ENCODE measurements at regions not wholly inside any gene's neighbourhood (a gene's known extent, or its start where the extent isn't known, plus 50 kb on each side); places are given as distances from the start of the nearest gene placed in this dataset.

DNA sequence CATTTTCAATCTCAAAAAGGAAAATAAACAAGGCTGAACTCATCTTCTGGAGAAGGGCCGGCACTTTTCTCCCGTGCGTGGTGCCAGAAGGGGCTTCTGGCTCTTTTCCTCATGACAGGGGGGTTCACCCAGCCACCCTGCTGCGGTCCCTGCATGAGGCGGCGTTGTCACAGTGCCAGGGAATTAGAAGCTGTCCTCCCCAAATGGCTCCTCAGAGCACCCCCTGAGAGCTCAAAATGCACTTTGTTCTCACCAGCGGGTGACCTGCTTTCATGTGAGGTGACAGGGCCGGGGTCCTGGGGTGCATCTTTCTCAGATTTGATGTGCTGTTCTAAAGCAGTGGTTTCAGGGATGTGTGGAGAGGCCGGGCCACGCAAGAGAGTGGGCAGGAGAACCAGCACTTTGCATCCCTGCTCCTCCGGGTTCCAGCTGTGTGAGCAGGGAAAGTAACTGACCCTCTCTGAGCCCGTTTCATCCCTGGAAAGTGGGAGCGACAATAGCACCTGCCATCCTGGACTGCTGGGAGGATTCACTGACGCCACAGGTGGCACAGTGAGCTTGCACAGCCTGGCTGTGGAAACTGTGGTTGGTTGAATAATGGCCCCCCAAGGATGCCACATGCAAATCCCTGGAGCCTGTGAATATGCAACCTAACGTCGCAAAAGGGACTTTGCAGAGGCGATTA lies 94.0 kb downstream of the FOXL1 start:
- 60% methylated on average over 17 of the region's 17 CpGs for WGBS
- intact Hi-C loops (cut with DNase I), result loop anchor here in 1 of 4 donors (5.0 kb wide), 1 partner anchor 95 kb away; the partner anchor contains the start of gene FOXL1
- DNase-seq (no peak), ATAC-seq (no peak)
- H3K4me1 ChIP-seq (ENCODE audit: control insufficient read depth, insufficient read depth, low read length), result peaks cover 3% of the 10 kb centered on the region
- H3K4me3 ChIP-seq (ENCODE audit: low read length), result no peak overlapping the region
- peaks cover 2% of the 10 kb centered on the region for H3K9me3 ChIP-seq (ENCODE audit: control insufficient read depth, low read length)
- H3K27ac ChIP-seq (ENCODE audit: low read length), result no peak overlapping the region
- no peaks in the 10 kb centered on the region for H3K27me3 ChIP-seq (ENCODE audit: control insufficient read depth, insufficient read depth)

DNA sequence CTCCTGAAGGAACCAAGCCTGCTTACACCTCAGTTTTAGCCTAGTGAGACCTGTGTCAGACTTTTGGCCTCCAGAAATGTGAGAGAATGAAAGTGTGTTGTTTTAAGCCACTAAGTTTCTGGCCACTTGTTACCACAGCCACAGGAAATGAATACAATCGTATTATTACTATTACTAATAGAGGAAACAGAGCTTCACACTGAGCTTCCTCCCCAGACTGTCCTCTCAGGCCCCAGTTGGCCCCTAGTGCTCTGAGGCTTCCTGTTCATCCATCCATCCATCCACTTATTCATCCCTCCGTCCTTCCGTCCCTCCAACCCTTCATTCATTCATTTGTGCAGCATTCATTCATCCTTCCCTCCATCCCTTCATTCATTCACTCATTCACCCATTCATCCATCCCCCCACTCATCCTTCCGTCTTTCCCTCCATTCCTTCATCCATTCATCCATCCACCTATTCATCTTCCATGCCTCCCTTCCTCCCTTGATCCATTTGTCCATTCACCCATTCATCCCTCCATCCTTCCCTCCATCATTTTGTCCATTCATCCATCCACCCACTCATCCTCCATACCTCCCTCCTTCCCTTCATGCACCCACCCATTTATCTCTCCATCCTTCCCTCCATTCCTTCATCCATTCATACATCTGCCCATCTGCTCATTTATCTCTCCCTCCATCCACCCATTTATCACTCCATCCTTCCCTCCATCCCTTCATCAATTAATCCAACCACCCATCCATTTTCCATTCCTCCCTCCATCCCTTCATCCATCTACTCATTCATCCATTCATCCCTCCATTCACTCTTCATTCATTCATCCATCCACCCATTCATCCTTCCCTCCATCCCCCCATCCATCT lies 95.0 kb downstream of the FOXL1 start:
- no peak for DNase-seq
- no peak overlapping the region for H3K4me3 ChIP-seq (ENCODE audit: low read length)
- intact Hi-C loops (cut with DNase I), result loop anchor here in 1 of 4 donors (5.0 kb wide), 1 partner anchor 96 kb away; the partner anchor contains the start of gene FOXL1
- H3K9me3 ChIP-seq (ENCODE audit: control insufficient read depth, low read length), result peaks cover 2% of the 10 kb centered on the region
- H3K27me3 ChIP-seq (ENCODE audit: control insufficient read depth, insufficient read depth), result no peaks in the 10 kb centered on the region
- no peak for ATAC-seq
- H3K4me1 ChIP-seq (ENCODE audit: control insufficient read depth, insufficient read depth, low read length), result peaks cover 3% of the 10 kb centered on the region
- H3K27ac ChIP-seq (ENCODE audit: low read length), result no peak overlapping the region
- WGBS, result 87% methylated on average over 4 of the region's 4 CpGs

DNA sequence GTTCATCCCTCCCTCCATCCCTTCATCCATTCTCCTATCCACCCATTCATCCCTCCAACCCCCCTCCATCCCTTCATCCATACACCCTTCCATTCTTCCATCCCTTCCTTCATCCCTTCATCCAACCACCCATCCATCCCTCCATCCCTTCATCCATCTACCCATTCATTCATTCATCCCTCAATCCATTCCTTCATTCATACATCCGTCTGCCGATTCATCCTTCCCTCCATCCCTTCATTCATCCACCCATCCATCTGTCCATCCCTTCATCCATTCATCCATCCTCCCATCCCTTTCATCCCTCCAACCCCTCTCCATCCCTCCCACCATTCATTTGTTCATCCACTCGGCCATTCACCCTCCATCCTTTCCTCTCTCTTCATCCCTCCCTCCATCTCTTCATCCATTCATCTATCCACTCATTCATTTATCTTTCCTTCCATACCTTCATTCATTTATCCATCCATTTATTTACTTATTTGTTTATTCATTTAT lies 95.7 kb downstream of the FOXL1 start:
- Histone ChIP-seq H3K9me3 (ENCODE audit: control insufficient read depth, low read length) (peaks cover 2% of the 10 kb centered on the region), H3K4me1 (ENCODE audit: control insufficient read depth, insufficient read depth, low read length) (peaks cover 3% of the 10 kb centered on the region), H3K27me3 (ENCODE audit: control insufficient read depth, insufficient read depth) (no peaks in the 10 kb centered on the region), H3K27ac (ENCODE audit: low read length) (no peak overlapping the region), H3K4me3 (ENCODE audit: low read length) (no peak overlapping the region)
- no peak for ATAC-seq
- no peak for DNase-seq
- 95% methylated on average over 3 of the region's 3 CpGs for WGBS
- intact Hi-C loops (cut with DNase I), result loop anchor here in 1 of 4 donors (5.0 kb wide), 1 partner anchor 97 kb away; the partner anchor contains the start of gene FOXL1

DNA sequence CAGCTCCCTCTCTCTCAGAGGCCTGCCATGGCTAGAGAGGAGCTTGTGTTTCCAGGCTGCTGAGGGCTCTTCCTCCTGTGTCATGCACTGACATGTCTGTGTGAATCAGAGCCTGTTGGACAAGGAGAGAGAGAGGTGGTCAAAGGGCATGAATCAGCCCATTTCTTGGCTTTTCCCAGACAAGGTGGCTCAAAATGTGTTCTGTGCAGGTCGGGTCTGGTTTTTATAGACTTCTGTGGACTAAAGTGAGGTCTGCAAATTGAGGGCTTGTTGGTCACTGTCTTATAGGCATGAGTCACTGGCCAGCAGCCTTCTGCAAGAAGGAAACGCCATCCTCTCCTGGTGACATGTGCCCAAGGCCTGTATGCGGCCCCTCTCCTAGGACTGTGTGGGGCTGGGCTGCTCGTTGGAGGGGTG lies 97.9 kb downstream of the FOXL1 start:
- Histone ChIP-seq H3K9me3 (ENCODE audit: control insufficient read depth, low read length) (peaks cover 2% of the 10 kb centered on the region), H3K27ac (ENCODE audit: low read length) (no peak overlapping the region), H3K27me3 (ENCODE audit: control insufficient read depth, insufficient read depth) (no peaks in the 10 kb centered on the region), H3K4me1 (ENCODE audit: control insufficient read depth, insufficient read depth, low read length) (no peaks in the 10 kb centered on the region), H3K4me3 (ENCODE audit: low read length) (no peak overlapping the region)
- ATAC-seq (no peak), DNase-seq (no peak)
- WGBS, result 85% methylated on average over 4 of the region's 4 CpGs
- intact Hi-C loops (cut with DNase I), result no loop called here

DNA sequence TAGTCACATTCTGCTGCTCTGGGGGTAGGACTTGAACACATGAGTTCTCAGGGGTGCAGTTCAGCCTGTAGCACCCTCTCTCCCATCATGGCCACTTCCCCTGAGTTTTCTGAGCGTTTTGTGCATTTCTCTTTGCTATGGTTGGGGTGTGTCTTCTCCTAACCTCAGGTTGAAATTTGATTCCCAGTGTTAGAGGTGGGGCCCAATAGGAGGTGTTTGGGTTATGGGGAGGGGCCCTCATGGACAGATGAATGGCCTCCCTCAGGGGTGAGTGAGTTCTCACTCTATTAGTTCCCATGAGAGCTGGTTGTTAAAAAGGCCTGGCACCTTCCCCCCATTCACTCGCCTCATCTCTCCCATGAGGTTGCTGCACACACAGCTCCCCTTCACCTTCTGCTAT lies 101.1 kb downstream of the FOXL1 start:
- Histone ChIP-seq H3K27me3 (ENCODE audit: control insufficient read depth, insufficient read depth) (no peaks in the 10 kb centered on the region), H3K27ac (ENCODE audit: low read length) (peak overlapping the region; percentile 23), H3K4me1 (ENCODE audit: control insufficient read depth, insufficient read depth, low read length) (no peaks in the 10 kb centered on the region), H3K4me3 (ENCODE audit: low read length) (no peak overlapping the region), H3K9me3 (ENCODE audit: control insufficient read depth, low read length) (no peaks in the 10 kb centered on the region)
- no peak for ATAC-seq
- no peak for DNase-seq
- intact Hi-C loops (cut with DNase I), result no loop called here
- WGBS, result 78% methylated on average over 2 of the region's 2 CpGs

DNA sequence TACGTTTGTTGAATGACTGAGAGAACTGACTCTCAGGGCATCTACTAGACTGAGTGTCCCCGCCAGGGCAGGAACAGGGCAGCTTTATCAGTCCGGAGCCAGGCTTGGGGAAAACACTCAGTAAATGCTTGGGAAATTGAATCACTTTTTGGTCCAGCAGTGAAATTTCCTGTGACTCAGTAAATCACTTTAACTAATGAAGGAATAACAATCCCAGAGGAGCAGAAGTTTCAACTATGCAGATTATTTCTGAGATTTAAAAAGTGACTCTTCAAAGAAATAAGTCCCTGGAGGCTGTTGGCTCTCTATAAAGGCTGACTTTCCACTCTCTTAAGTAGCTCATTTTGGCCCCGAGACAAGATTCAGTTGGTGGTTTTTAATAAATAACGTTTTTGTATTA lies 101.8 kb downstream of the FOXL1 start:
- no peaks in the 10 kb centered on the region for H3K27me3 ChIP-seq (ENCODE audit: control insufficient read depth, insufficient read depth)
- intact Hi-C loops (cut with DNase I), result no loop called here
- no peaks in the 10 kb centered on the region for H3K9me3 ChIP-seq (ENCODE audit: control insufficient read depth, low read length)
- no peaks in the 10 kb centered on the region for H3K4me1 ChIP-seq (ENCODE audit: control insufficient read depth, insufficient read depth, low read length)
- peak in 2 of 3 donors; percentile 64 to 77 for DNase-seq
- H3K27ac ChIP-seq (ENCODE audit: low read length), result no peak overlapping the region
- ATAC-seq, result peak; percentile 58 to 76
- 24% methylated on average over 5 of the region's 5 CpGs for WGBS
- H3K4me3 ChIP-seq (ENCODE audit: low read length), result no peak overlapping the region

DNA sequence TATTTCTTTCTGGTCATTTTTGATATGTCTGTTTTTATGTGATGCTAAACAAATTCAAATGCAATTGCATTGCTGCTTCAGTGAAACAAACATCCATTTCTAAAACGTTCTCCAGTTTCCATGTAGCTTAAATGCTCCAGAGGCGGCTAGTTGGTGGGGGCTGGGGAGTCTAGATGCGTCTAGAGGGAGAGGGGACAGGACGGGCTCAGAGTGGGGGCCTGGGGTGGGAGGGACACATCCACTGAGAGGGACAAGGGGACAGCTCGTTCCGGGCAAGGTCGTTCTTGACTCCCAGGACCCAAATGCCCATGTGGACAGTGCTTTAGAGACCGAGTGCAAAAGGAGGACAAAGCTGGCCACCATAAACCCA lies 102.3 kb downstream of the FOXL1 start:
- ATAC-seq, result peak in 1 of 2 donors; percentile 19
- intact Hi-C loops (cut with DNase I), result no loop called here
- no peak for DNase-seq
- 34% methylated on average over 8 of the region's 8 CpGs for WGBS
- H3K27me3 ChIP-seq (ENCODE audit: control insufficient read depth, insufficient read depth), result no peaks in the 10 kb centered on the region
- no peaks in the 10 kb centered on the region for H3K9me3 ChIP-seq (ENCODE audit: control insufficient read depth, low read length)
- H3K4me3 ChIP-seq (ENCODE audit: low read length), result no peak overlapping the region
- no peaks in the 10 kb centered on the region for H3K4me1 ChIP-seq (ENCODE audit: control insufficient read depth, insufficient read depth, low read length)
- peak overlapping the region; percentile 47 for H3K27ac ChIP-seq (ENCODE audit: low read length)

DNA sequence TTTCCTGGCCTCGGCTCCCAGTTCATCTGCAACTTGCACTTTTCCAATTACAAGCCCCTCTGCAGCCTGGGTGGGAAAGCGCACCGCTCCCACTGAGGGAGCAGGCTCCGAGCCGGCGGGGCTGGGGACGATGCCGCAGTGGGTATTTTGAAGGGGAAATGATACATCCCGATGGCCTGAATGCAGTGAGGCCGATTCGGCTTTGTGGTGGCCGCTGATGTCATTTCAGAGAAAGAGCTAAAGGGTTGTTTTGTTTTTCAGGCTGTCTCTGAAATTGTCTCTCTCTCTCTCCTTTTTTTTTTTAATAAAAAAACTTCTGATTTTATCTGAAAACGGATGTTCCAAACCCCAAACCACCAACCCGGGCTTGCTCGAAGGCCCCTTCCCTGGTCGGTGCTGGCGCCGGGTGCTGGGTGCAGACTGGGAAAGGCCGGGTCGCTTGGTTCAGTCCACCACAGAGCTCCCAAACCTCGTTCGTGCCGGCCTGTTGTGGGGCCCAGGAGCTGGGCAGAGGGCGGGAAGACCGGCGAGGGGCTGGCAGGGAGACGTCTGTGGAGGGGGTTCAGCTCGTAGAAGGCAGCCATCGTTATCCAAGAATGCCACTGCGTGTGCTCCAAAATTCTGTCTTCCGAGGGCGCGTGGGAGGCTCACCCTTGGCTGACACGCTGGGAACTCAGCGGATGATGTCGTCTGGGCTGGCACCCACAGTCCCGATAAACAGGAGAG lies 102.8 kb downstream of the FOXL1 start:
- H3K4me1 ChIP-seq (ENCODE audit: control insufficient read depth, insufficient read depth, low read length), result no peaks in the 10 kb centered on the region
- WGBS, result 53% methylated on average over 37 of the region's 37 CpGs
- DNase-seq (peak; percentile 84 to 92 (median 87)), ATAC-seq (peak; percentile 81 to 85)
- H3K27me3 ChIP-seq (ENCODE audit: control insufficient read depth, insufficient read depth), result no peaks in the 10 kb centered on the region
- intact Hi-C loops (cut with DNase I), result no loop called here
- H3K27ac ChIP-seq (ENCODE audit: low read length), result peak overlapping the region; percentile 47
- H3K4me3 ChIP-seq (ENCODE audit: low read length), result no peak overlapping the region
- no peaks in the 10 kb centered on the region for H3K9me3 ChIP-seq (ENCODE audit: control insufficient read depth, low read length)

DNA sequence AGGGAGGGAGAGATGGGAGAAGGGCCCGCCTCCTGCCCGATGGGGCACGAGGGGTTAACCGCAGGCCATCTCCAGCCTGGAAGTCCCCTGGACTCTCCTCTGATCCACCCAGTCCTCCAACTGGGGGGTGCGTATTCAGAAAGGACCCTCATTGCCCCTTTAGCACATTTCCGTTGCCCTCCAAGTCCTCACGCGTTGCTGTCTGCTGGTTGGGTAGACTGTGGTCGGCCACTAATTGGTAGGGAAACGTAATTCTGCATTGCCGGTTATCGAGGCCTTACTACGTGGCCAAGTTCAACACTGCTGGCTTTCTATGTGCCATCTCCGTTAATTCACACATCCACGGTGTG lies 103.4 kb downstream of the FOXL1 start:
- H3K27me3 ChIP-seq (ENCODE audit: control insufficient read depth, insufficient read depth), result no peaks in the 10 kb centered on the region
- no peak overlapping the region for H3K4me3 ChIP-seq (ENCODE audit: low read length)

DNA sequence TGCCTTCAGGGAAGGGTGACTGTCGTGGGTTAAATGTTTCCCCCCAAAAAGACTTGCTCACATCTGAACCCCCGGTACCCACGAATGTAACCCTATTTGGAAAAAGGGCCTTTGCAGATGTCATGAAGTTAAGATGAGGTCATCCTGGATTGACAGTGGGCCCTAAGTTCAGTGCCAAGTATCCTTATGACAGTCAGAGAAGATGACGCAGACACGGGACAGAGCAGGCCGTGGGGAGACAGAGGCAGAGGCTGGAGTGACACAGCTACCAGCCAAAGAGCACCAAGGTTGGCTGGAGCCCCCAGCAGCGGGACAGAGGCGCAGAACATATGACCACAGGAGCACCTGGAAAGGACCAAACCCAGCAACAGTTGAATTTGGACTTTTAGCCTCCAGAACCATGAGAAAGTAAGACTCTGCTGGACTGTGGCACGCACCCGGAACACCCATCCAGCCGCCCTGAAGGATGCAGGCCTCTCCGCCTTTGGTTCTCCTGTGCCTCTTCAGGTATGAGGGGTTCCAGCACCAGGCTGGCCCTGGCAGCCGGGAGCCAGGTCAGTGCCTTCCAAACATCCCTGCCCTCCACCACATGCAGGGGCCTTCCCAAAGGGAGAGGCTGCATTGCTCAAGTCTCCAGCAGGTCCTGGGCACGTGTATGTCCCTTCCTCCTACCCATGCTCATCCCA lies 104.0 kb downstream of the FOXL1 start:
- peak; percentile 31 to 52 for ATAC-seq
- intact Hi-C loops (cut with DNase I), result no loop called here
- DNase-seq, result peak in 1 of 3 donors; percentile 40
- no peak overlapping the region for H3K4me3 ChIP-seq (ENCODE audit: low read length)
- no peaks in the 10 kb centered on the region for H3K9me3 ChIP-seq (ENCODE audit: control insufficient read depth, low read length)
- 77% methylated on average over 14 of the region's 14 CpGs for WGBS
- H3K4me1 ChIP-seq (ENCODE audit: control insufficient read depth, insufficient read depth, low read length), result no peaks in the 10 kb centered on the region
- no peaks in the 10 kb centered on the region for H3K27me3 ChIP-seq (ENCODE audit: control insufficient read depth, insufficient read depth)
- peak overlapping the region; percentile 5 for H3K27ac ChIP-seq (ENCODE audit: low read length)

More for the DNA sequence above, 103.4 kb downstream of the FOXL1 start:
- intact Hi-C loops (cut with DNase I), result no loop called here
- no peak for DNase-seq
- no peaks in the 10 kb centered on the region for H3K9me3 ChIP-seq (ENCODE audit: control insufficient read depth, low read length)
- WGBS, result 69% methylated on average over 15 of the region's 15 CpGs
- H3K27ac ChIP-seq (ENCODE audit: low read length), result peak overlapping the region; percentile 5
- peak in 1 of 2 donors; percentile 4 for ATAC-seq
- no peaks in the 10 kb centered on the region for H3K4me1 ChIP-seq (ENCODE audit: control insufficient read depth, insufficient read depth, low read length)

All from right cardiac atrium (tissue), 5 donors.